IMR-90 (cell line): ENCODE measurements at regions not wholly inside any gene's neighbourhood (a gene's known extent, or its start where the extent isn't known, plus 50 kb on each side); places are given as distances from the start of the nearest gene placed in this dataset.

ENCODE experiments used
- CEBPB ChIP-seq: IDR thresholded peaks from 2 replicates; pipeline ENCODE4 v1.6.1; 2012; ENCODE audit warnings: low read depth, low read length, improper control_type of control experiment
- FOS ChIP-seq: fragments of 150-350 bp; IDR thresholded peaks from 2 replicates; pipeline ENCODE4 v1.6.1; 2016; ENCODE audit warnings: low read depth, low read length
- MAFK ChIP-seq: IDR thresholded peaks from 2 replicates; pipeline ENCODE4 v1.6.1; 2012; ENCODE audit warnings: low read depth, low read length, improper control_type of control experiment
- MXI1 ChIP-seq: IDR thresholded peaks from 2 replicates; pipeline ENCODE4 v1.6.1; 2012; ENCODE audit warnings: low read depth, mild to moderate bottlenecking, low read length, moderate library complexity, borderline replicate concordance
- POLR2A ChIP-seq: IDR thresholded peaks from 2 replicates; pipeline ENCODE4 v1.6.1; 2012; ENCODE audit warnings: mild to moderate bottlenecking, low read depth, low read length
- RAD21 ChIP-seq: IDR thresholded peaks from 2 replicates; pipeline ENCODE4 v1.6.1; 2012; ENCODE audit warnings: low read length, improper control_type of control experiment
- TF ChIP-seq, protein P1 (sequence below): conservative IDR thresholded peaks from 2 replicates; pipeline ENCODE4 v1.5.1; 2012; ENCODE audit warnings: mild to moderate bottlenecking, low read depth, low read length, improper control_type of control experiment

DNA sequence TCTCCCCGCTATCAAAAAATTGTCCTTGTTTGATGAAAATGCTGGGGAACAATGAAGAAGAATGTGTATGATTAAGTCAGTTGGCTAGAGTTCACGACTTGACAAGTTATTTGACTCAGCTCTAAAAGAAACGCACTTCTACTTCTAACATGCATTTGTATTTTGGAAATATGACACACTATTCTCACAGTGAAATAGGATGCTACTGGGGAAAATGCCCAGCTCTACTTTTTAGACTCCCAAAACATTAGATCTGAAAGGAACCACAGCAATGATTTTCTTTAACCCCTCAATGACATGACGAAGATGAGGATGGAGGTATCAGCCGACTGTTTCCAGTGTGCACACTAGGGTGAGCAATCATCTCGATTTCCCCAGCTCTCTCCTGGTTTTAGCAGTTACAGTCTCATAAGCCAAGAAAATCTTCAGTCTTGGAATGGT is 83.6 kb upstream of the PCSK1 start:
- TF ChIP-seq POLR2A: no peak
- no peak for TF ChIP-seq CEBPB
- TF ChIP-seq, protein P1, sequence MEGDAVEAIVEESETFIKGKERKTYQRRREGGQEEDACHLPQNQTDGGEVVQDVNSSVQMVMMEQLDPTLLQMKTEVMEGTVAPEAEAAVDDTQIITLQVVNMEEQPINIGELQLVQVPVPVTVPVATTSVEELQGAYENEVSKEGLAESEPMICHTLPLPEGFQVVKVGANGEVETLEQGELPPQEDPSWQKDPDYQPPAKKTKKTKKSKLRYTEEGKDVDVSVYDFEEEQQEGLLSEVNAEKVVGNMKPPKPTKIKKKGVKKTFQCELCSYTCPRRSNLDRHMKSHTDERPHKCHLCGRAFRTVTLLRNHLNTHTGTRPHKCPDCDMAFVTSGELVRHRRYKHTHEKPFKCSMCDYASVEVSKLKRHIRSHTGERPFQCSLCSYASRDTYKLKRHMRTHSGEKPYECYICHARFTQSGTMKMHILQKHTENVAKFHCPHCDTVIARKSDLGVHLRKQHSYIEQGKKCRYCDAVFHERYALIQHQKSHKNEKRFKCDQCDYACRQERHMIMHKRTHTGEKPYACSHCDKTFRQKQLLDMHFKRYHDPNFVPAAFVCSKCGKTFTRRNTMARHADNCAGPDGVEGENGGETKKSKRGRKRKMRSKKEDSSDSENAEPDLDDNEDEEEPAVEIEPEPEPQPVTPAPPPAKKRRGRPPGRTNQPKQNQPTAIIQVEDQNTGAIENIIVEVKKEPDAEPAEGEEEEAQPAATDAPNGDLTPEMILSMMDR: peak; percentile 8; the same call in 1 of the 2 replicates
- no peak for TF ChIP-seq FOS
- no peak for TF ChIP-seq RAD21
- no peak for TF ChIP-seq MAFK
- TF ChIP-seq MXI1: no peak
